Hepatocyte (in vitro differentiated cells): ENCODE measurements at regions not wholly inside any gene's neighbourhood (a gene's known extent, or its start where the extent isn't known, plus 50 kb on each side); places are given as distances from the start of the nearest gene placed in this dataset.
"Not testable (repeated sequence)": the region's sequence is repeated elsewhere in the genome, so short reads cannot be mapped to it uniquely, and the experiment has no call there.

Experiments used
- CTCF ChIP-seq: fragments of 200-600 bp; sonication (generic); IDR thresholded peaks from 2 replicates; pipeline ENCODE4 v1.5.1; 2016; ENCODE audit warnings: antibody characterized with exemption, mild to moderate bottlenecking; ENCODE audit not compliant: poor library complexity
- EZH2phosphoT487 ChIP-seq: fragments of 200-600 bp; sonication (generic); IDR thresholded peaks from one replicate; pipeline ENCODE4 v1.6.1; 2018; ENCODE audit warnings: antibody characterized with exemption, mild to moderate bottlenecking, low read depth, moderate library complexity; ENCODE audit not compliant: unreplicated experiment, severe bottlenecking

GRCh38 chr3:198157231-198157868 lies 197.3 kb downstream of the LMLN start:
- TF ChIP-seq CTCF, EZH2phosphoT487: not testable (repeated sequence)
